Central memory CD8-positive, alpha-beta T cell (primary cell): ENCODE measurements at regions not wholly inside any gene's neighbourhood (a gene's known extent, or its start where the extent isn't known, plus 50 kb on each side); places are given as distances from the start of the nearest gene placed in this dataset.

Experiments used
- ATAC-seq: fragments of 150-1000 bp; cut with Tn5 transposase; replicated peaks from 2 replicates; pipeline ENCODE4 v1.10.0; 2022; ENCODE audit warnings: mild to moderate bottlenecking, moderate FRiP score, moderate number of reproducible peaks; ENCODE audit not compliant: poor library complexity, severe bottlenecking; ENCODE audit errors: extremely low read depth
- DNase-seq, 2 donors: peaks; one replicate each; pipeline ENCODE4 v3.0.0; 2021; ENCODE audit warnings: low spot score in 2 of 2
- H3K27ac Mint-ChIP-seq: one replicate; pipeline ENCODE4 v1.8.0; 2022; ENCODE audit warnings: low read depth, mild to moderate bottlenecking, moderate library complexity, mixed read lengths
- H3K27me3 Mint-ChIP-seq: one replicate; pipeline ENCODE4 v1.8.0; 2022; ENCODE audit warnings: mixed read lengths
- H3K36me3 Mint-ChIP-seq: one replicate; pipeline ENCODE4 v1.8.0; 2022; ENCODE audit warnings: mild to moderate bottlenecking, moderate library complexity, mixed read lengths; ENCODE audit not compliant: insufficient read depth
- H3K4me1 Mint-ChIP-seq: one replicate; pipeline ENCODE4 v1.8.0; 2022; ENCODE audit warnings: mixed read lengths
- H3K4me3 Mint-ChIP-seq: one replicate; pipeline ENCODE4 v1.8.0; 2022; ENCODE audit warnings: mild to moderate bottlenecking, moderate library complexity, mixed read lengths
- H3K9me3 Mint-ChIP-seq: one replicate; pipeline ENCODE4 v1.8.0; 2022; ENCODE audit warnings: mixed read lengths

- Mint-ChIP-seq H3K27ac (no peak overlapping the region), H3K36me3 (no peaks in the 10 kb centered on the region), H3K9me3 (peaks cover 10% of the 10 kb centered on the region), H3K4me1 (no peaks in the 10 kb centered on the region), H3K4me3 (no peak overlapping the region), H3K27me3 (no peaks in the 10 kb centered on the region)
- ATAC-seq (no peak), DNase-seq (no peak)
These were observed 896.4 kb downstream of the TDRD15 start for GRCh38 chr2:22020091-22020742.

- H3K27ac Mint-ChIP-seq, result no peak overlapping the region
- no peaks in the 10 kb centered on the region for H3K36me3 Mint-ChIP-seq
- no peaks in the 10 kb centered on the region for H3K4me1 Mint-ChIP-seq
- peaks cover 5% of the 10 kb centered on the region for H3K9me3 Mint-ChIP-seq
- ATAC-seq (no peak), DNase-seq (no peak)
- no peaks in the 10 kb centered on the region for H3K27me3 Mint-ChIP-seq
- H3K4me3 Mint-ChIP-seq, result no peak overlapping the region
These were observed 903.7 kb downstream of the TDRD15 start for GRCh38 chr2:22027345-22028005.

- DNase-seq (no peak), ATAC-seq (no peak)
- Mint-ChIP-seq H3K27ac (no peak overlapping the region), H3K4me1 (no peaks in the 10 kb centered on the region), H3K4me3 (no peak overlapping the region), H3K9me3 (no peaks in the 10 kb centered on the region), H3K27me3 (no peaks in the 10 kb centered on the region), H3K36me3 (no peaks in the 10 kb centered on the region)
These were observed 911.6 kb downstream of the TDRD15 start for GRCh38 chr2:22035361-22035830.

GRCh38 chr2:22037274-22037673, 913.5 kb downstream of the TDRD15 start:
- H3K4me3 Mint-ChIP-seq, result no peak overlapping the region
- DNase-seq (no peak), ATAC-seq (no peak)
- H3K27ac Mint-ChIP-seq, result no peak overlapping the region
- H3K36me3 Mint-ChIP-seq, result no peaks in the 10 kb centered on the region
- no peaks in the 10 kb centered on the region for H3K27me3 Mint-ChIP-seq
- peaks cover 3% of the 10 kb centered on the region for H3K9me3 Mint-ChIP-seq
- H3K4me1 Mint-ChIP-seq, result no peaks in the 10 kb centered on the region

GRCh38 chr2:22043784-22044183, 920.0 kb downstream of the TDRD15 start:
- H3K4me3 Mint-ChIP-seq, result no peak overlapping the region
- ATAC-seq, result no peak
- H3K27me3 Mint-ChIP-seq, result no peaks in the 10 kb centered on the region
- peaks cover 21% of the 10 kb centered on the region for H3K9me3 Mint-ChIP-seq
- no peak overlapping the region for H3K27ac Mint-ChIP-seq
- DNase-seq, result no peak
- H3K4me1 Mint-ChIP-seq, result no peaks in the 10 kb centered on the region
- no peaks in the 10 kb centered on the region for H3K36me3 Mint-ChIP-seq

- ATAC-seq (no peak), DNase-seq (no peak)
- Mint-ChIP-seq H3K4me1 (no peaks in the 10 kb centered on the region), H3K27me3 (no peaks in the 10 kb centered on the region), H3K27ac (no peak overlapping the region), H3K9me3 (peaks cover 15% of the 10 kb centered on the region), H3K4me3 (no peak overlapping the region), H3K36me3 (no peaks in the 10 kb centered on the region)
These were observed 932.2 kb downstream of the TDRD15 start for GRCh38 chr2:22055784-22056620.

GRCh38 chr2:22056621-22057132, 932.9 kb downstream of the TDRD15 start:
- DNase-seq, result no peak
- no peaks in the 10 kb centered on the region for H3K36me3 Mint-ChIP-seq
- H3K9me3 Mint-ChIP-seq, result peaks cover 10% of the 10 kb centered on the region
- H3K4me3 Mint-ChIP-seq, result no peak overlapping the region
- H3K27me3 Mint-ChIP-seq, result no peaks in the 10 kb centered on the region
- no peak for ATAC-seq
- H3K4me1 Mint-ChIP-seq, result no peaks in the 10 kb centered on the region
- H3K27ac Mint-ChIP-seq, result no peak overlapping the region

GRCh38 chr2:22062679-22063078, 938.9 kb downstream of the TDRD15 start:
- no peak for ATAC-seq
- Mint-ChIP-seq H3K4me3 (no peak overlapping the region), H3K9me3 (peaks cover 11% of the 10 kb centered on the region), H3K36me3 (no peaks in the 10 kb centered on the region), H3K27me3 (no peaks in the 10 kb centered on the region), H3K4me1 (no peaks in the 10 kb centered on the region), H3K27ac (no peak overlapping the region)
- no peak for DNase-seq

GRCh38 chr2:22076454-22076853, 952.7 kb downstream of the TDRD15 start:
- no peak for ATAC-seq
- Mint-ChIP-seq H3K27ac (no peak overlapping the region), H3K27me3 (no peaks in the 10 kb centered on the region), H3K36me3 (peaks cover 2% of the 10 kb centered on the region), H3K4me1 (no peaks in the 10 kb centered on the region), H3K9me3 (peaks cover 17% of the 10 kb centered on the region), H3K4me3 (no peak overlapping the region)
- DNase-seq, result no peak

- H3K4me3 Mint-ChIP-seq, result no peak overlapping the region
- H3K4me1 Mint-ChIP-seq, result no peaks in the 10 kb centered on the region
- no peaks in the 10 kb centered on the region for H3K27me3 Mint-ChIP-seq
- no peak overlapping the region for H3K27ac Mint-ChIP-seq
- peaks cover 17% of the 10 kb centered on the region for H3K9me3 Mint-ChIP-seq
- peaks cover 2% of the 10 kb centered on the region for H3K36me3 Mint-ChIP-seq
- DNase-seq, result no peak
- no peak for ATAC-seq
These were observed 954.9 kb downstream of the TDRD15 start for GRCh38 chr2:22078701-22079100.

GRCh38 chr2:22079583-22079982, 955.8 kb downstream of the TDRD15 start:
- Mint-ChIP-seq H3K27ac (no peak overlapping the region), H3K36me3 (peaks cover 2% of the 10 kb centered on the region), H3K4me3 (no peak overlapping the region), H3K4me1 (no peaks in the 10 kb centered on the region), H3K27me3 (no peaks in the 10 kb centered on the region), H3K9me3 (peaks cover 9% of the 10 kb centered on the region)
- ATAC-seq (no peak), DNase-seq (no peak)

GRCh38 chr2:22086726-22087125, 963.0 kb downstream of the TDRD15 start:
- H3K4me3 Mint-ChIP-seq, result no peak overlapping the region
- no peaks in the 10 kb centered on the region for H3K27me3 Mint-ChIP-seq
- H3K4me1 Mint-ChIP-seq, result no peaks in the 10 kb centered on the region
- ATAC-seq (no peak), DNase-seq (no peak)
- H3K9me3 Mint-ChIP-seq, result peaks cover 31% of the 10 kb centered on the region
- no peaks in the 10 kb centered on the region for H3K36me3 Mint-ChIP-seq
- no peak overlapping the region for H3K27ac Mint-ChIP-seq
